OCI-LY3 (cell line): ENCODE measurements at regions not wholly inside any gene's neighbourhood (a gene's known extent, or its start where the extent isn't known, plus 50 kb on each side); places are given as distances from the start of the nearest gene placed in this dataset.

ENCODE experiments used
- H2AFZ ChIP-seq: fragments of 200-600, 300-600 bp; shearing (Covaris generic); 2 replicates; pipeline ENCODE4 v1.6.0; 2014; ENCODE audit warnings: antibody characterized with exemption, low read depth, low read length
- H3K27ac ChIP-seq: fragments of 200-600, 300-600 bp; sonication (generic); 2 replicates; pipeline ENCODE4 v1.5.1; 2014; ENCODE audit warnings: mild to moderate bottlenecking, low read length, moderate library complexity, mixed read lengths
- H3K27me3 ChIP-seq: fragments of 200-600, 300-600 bp; sonication (generic); 2 replicates; pipeline ENCODE4 v1.6.1; 2014; ENCODE audit warnings: low read depth, low read length, mixed read lengths
- H3K36me3 ChIP-seq: fragments of 200-600, 300-600 bp; sonication (generic); replicated peaks from 2 replicates; pipeline ENCODE3; 2014; ENCODE audit warnings: low read depth, low read length, mixed read lengths
- H3K4me1 ChIP-seq: fragments of 300-600, 200-600 bp; sonication (generic); 2 replicates; pipeline ENCODE4 v1.6.1; 2014; ENCODE audit warnings: low read length, mixed read lengths
- H3K4me2 ChIP-seq: fragments of 200-600, 300-600 bp; sonication (generic); 2 replicates; pipeline ENCODE4 v1.6.1; 2014; ENCODE audit warnings: low read length, mixed read lengths
- H3K4me3 ChIP-seq: fragments of 300-600, 200-600 bp; sonication (generic); 2 replicates; pipeline ENCODE4 v1.5.1; 2014; ENCODE audit warnings: antibody characterized with exemption, mild to moderate bottlenecking, low read length, moderate library complexity
- H3K79me2 ChIP-seq: fragments of 300-600, 200-600 bp; shearing (Covaris generic); 2 replicates; pipeline ENCODE4 v1.6.1; 2014; ENCODE audit warnings: mild to moderate bottlenecking, low read length, mixed read lengths
- H3K9ac ChIP-seq: fragments of 300-600, 200-600 bp; shearing (Covaris generic); 2 replicates; pipeline ENCODE4 v1.6.0; 2014; ENCODE audit warnings: mild to moderate bottlenecking, low read length, moderate library complexity
- H3K9me3 ChIP-seq: fragments of 200-600, 300-600 bp; shearing (Covaris generic); 2 replicates; pipeline ENCODE4 v1.6.1; 2014; ENCODE audit warnings: low read length, mixed read lengths; ENCODE audit not compliant: insufficient read depth
- H4K20me1 ChIP-seq: fragments of 200-600, 300-600 bp; sonication (generic); 2 replicates; pipeline ENCODE4 v1.6.1; 2016; ENCODE audit warnings: low read length, mixed read lengths; ENCODE audit not compliant: insufficient read depth
- EZH2phosphoT487 ChIP-seq: fragments of 200-600 bp; shearing (Covaris generic); IDR thresholded peaks from 2 replicates; pipeline ENCODE4 v1.6.1; 2018; ENCODE audit warnings: antibody characterized with exemption, mixed run types, low read depth
- TF ChIP-seq, protein P1 (sequence below): fragments of 200-600, 300-600 bp; sonication (generic); IDR thresholded peaks from 2 replicates; pipeline ENCODE4 v1.5.1; 2014; ENCODE audit warnings: antibody characterized with exemption, low read length, low read depth

DNA sequence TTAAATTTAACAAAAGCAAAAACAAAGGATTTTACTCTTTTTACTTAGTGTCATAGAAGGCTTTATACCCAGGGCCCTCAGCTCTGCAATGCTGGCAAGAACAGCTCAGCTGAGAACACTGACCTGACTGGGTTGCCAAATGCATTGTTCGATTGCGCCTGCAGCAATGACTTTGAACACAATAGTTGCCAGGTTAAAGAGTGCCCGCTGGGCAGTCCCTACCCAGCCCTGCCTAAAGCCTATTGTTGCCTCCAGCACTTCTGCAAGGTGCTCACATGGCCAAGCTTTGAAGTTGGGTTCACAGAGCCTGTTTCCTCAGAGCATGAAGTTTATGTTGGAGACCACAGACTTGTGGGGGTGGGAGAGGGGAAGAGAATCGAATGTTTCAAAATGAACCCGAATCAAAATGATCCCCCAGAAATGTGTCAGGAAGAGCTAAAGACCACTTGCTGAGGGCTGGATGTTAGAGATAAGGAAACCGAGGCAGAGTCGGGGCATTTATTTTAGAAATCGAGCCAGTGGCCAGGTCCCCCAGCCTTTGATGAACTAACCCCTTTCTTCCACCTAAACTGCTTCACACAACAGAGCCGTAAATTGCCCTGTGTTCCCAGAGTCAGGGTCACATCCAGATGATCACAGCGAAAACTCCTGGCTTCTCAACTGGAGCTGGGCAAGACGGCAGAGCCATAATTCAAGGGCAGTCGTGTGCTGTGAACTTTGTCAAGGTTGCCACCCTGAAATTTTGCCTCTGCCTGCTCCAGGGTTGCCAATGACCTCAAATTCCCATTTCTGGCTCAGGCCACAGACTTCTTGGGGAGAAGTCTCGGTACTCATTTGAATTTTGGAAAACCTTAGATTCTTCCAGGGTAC, 55.0 kb downstream of the FOXA2 start:
- H3K36me3 ChIP-seq: no peaks in the 10 kb centered on the region
- no peak overlapping the region for H3K27ac ChIP-seq

DNA sequence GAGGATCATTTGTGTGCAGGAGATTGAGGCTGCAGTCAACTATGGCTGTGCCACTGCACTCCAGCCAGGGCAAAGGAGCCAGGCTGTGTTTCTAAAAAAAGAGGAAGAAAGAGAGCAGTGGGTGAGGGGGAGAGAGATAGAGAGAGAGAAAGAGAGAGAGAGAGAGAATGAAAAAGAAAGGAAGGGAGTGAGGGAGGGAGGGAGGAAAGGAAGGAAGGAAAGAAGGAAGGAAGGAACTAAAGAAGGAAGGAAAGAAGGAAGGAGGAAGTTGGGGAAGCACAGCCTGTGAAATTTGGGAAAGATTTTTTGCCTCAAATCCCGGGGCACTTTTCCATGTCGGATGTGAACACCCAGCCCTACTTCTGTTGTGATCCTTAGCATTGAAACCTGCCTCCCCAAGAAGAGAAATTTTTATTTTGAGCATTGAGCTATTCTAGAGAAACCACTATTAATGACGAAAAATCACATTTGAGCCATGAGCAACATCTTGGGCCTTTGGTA, 57.8 kb downstream of the FOXA2 start:
- TF ChIP-seq, protein P1, sequence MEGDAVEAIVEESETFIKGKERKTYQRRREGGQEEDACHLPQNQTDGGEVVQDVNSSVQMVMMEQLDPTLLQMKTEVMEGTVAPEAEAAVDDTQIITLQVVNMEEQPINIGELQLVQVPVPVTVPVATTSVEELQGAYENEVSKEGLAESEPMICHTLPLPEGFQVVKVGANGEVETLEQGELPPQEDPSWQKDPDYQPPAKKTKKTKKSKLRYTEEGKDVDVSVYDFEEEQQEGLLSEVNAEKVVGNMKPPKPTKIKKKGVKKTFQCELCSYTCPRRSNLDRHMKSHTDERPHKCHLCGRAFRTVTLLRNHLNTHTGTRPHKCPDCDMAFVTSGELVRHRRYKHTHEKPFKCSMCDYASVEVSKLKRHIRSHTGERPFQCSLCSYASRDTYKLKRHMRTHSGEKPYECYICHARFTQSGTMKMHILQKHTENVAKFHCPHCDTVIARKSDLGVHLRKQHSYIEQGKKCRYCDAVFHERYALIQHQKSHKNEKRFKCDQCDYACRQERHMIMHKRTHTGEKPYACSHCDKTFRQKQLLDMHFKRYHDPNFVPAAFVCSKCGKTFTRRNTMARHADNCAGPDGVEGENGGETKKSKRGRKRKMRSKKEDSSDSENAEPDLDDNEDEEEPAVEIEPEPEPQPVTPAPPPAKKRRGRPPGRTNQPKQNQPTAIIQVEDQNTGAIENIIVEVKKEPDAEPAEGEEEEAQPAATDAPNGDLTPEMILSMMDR: no peak
- TF ChIP-seq EZH2phosphoT487: no peak
- H3K9me3 ChIP-seq: no peaks in the 10 kb centered on the region
- H3K4me1 ChIP-seq: no peaks in the 10 kb centered on the region
- no peaks in the 10 kb centered on the region for H4K20me1 ChIP-seq
- no peak overlapping the region for H3K4me3 ChIP-seq
- H3K36me3 ChIP-seq: no peaks in the 10 kb centered on the region
- no peak overlapping the region for H3K27ac ChIP-seq
- no peaks in the 10 kb centered on the region for H3K79me2 ChIP-seq
- H3K9ac ChIP-seq: no peak overlapping the region
- no peak overlapping the region for H3K4me2 ChIP-seq
- H3K27me3 ChIP-seq: peaks cover 3% of the 10 kb centered on the region; the same call in 1 of the 2 replicates
- H2AFZ ChIP-seq: no peak overlapping the region

More for the DNA sequence above, 55.0 kb downstream of the FOXA2 start:
- TF ChIP-seq, protein P1: no peak
- no peak for TF ChIP-seq EZH2phosphoT487
- Histone ChIP-seq H3K4me2 (no peak overlapping the region), H3K9me3 (no peaks in the 10 kb centered on the region), H3K4me1 (no peaks in the 10 kb centered on the region), H3K4me3 (no peak overlapping the region), H4K20me1 (no peaks in the 10 kb centered on the region), H3K9ac (no peak overlapping the region), H3K79me2 (no peaks in the 10 kb centered on the region), H3K27me3 (peaks cover 3% of the 10 kb centered on the region; the same call in 1 of the 2 replicates), H2AFZ (no peak overlapping the region)

DNA sequence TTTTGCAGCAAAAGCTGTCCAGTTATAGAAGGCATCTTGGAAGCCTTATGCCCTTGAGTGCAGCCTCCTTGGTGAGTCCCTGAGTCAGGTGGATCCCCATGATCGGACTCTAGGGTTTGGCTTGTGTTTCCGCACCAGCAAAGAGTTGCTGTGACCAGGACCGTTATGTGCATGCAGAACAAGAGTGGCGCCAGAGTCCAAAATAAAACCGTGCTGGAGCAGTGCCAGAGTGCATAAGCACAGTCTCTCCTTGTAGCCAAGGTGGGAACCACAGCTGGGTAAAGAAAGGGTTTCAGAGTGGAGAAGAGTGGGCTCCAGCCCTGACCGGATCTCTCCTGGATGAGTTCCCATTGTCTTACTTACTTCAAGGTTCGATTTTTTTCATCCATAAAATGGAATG, 58.6 kb downstream of the FOXA2 start:
- Histone ChIP-seq H2AFZ (no peak overlapping the region), H4K20me1 (no peaks in the 10 kb centered on the region), H3K27ac (no peak overlapping the region), H3K9ac (no peak overlapping the region), H3K4me2 (no peak overlapping the region), H3K27me3 (peaks cover 3% of the 10 kb centered on the region; the same call in 1 of the 2 replicates), H3K4me3 (no peak overlapping the region), H3K79me2 (no peaks in the 10 kb centered on the region), H3K36me3 (no peaks in the 10 kb centered on the region), H3K4me1 (no peaks in the 10 kb centered on the region), H3K9me3 (no peaks in the 10 kb centered on the region)
- TF ChIP-seq EZH2phosphoT487: no peak
- TF ChIP-seq, protein P1: no peak

DNA sequence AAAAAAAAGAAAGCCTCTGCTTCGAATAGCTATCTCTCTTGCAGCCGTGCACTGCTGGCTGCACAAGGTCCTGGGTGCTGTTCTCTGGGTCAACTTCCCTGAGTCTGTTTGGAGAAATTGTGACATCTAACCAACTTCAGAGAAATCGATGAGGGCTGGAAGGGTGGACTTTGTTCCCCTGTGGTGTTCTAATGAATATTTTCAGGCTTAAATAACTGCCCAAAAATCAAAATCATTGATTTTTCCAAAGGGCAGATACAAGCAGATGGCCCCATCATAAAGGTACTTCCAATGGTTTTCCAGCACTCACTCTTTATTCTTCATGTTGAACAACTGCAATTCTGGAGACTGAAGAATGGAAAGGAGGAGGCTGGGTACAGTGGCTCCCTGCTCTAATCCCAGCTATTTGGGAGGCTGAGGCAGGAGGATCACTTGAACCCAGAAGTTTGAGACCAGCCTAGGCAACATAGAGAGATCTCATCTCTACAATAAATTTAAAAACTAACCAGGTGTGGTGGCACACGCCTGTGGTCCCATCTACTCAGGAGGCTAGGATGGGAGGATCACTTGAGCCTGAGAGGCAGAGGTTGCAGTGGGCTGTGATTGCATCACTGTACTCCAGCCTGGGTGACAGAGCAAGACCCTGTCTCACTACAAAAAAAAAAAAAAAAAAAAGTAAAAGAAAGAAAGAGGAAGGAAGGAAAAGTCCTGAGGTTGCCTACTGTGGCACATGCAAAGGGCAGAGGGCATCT, 59.1 kb downstream of the FOXA2 start:
- Histone ChIP-seq H3K79me2 (no peaks in the 10 kb centered on the region), H3K27ac (no peak overlapping the region), H3K4me2 (no peak overlapping the region), H3K4me1 (no peaks in the 10 kb centered on the region), H4K20me1 (no peaks in the 10 kb centered on the region), H3K9me3 (no peaks in the 10 kb centered on the region), H3K9ac (no peak overlapping the region), H3K27me3 (peaks cover 3% of the 10 kb centered on the region; the same call in 1 of the 2 replicates), H3K36me3 (no peaks in the 10 kb centered on the region), H3K4me3 (no peak overlapping the region), H2AFZ (no peak overlapping the region)
- no peak for TF ChIP-seq EZH2phosphoT487
- TF ChIP-seq, protein P1: no peak
